Brain microvascular endothelial cell (primary cell): ENCODE measurements at regions not wholly inside any gene's neighbourhood (a gene's known extent, or its start where the extent isn't known, plus 50 kb on each side); places are given as distances from the start of the nearest gene placed in this dataset.
"Not testable (repeated sequence)": the region's sequence is repeated elsewhere in the genome, so short reads cannot be mapped to it uniquely, and the experiment has no call there.

Experiments
- DNase-seq: peaks from one replicate; pipeline ENCODE4 v3.0.0-alpha.2; 2020
- H3K27ac ChIP-seq: fragments of 250-450 bp; sonication (Bioruptor Pico); 2 replicates; pipeline ENCODE4 v1.5.1; 2020; ENCODE audit warnings: mild to moderate bottlenecking, moderate library complexity
- H3K27me3 ChIP-seq: fragments of 250-450 bp; sonication (Bioruptor Pico); replicated peaks from 2 replicates; pipeline ENCODE4 v1.5.1; 2020; ENCODE audit warnings: mild to moderate bottlenecking
- H3K36me3 ChIP-seq: fragments of 250-450 bp; sonication (Bioruptor Pico); replicated peaks from 2 replicates; pipeline ENCODE4 v1.5.1; 2020; ENCODE audit warnings: mild to moderate bottlenecking
- H3K4me3 ChIP-seq: 2 replicates; pipeline ENCODE4 v1.5.1; 2011; ENCODE audit warnings: low read depth, mild to moderate bottlenecking, control low read depth, low read length, moderate library complexity
- CTCF ChIP-seq: IDR thresholded peaks from 2 replicates; pipeline ENCODE4 v1.5.1; 2011; ENCODE audit warnings: low read depth, mild to moderate bottlenecking, moderate library complexity, low read length, control low read depth, inconsistent platforms; ENCODE audit errors: missing control alignments
- in situ Hi-C: cut with HindIII; loops from 2 replicates; pipeline ENCODE4 v1.10.0; 2017; ENCODE audit warnings: low sequenced_read_pairs, low pct_ligation_motif_present

- H3K27me3 ChIP-seq, in situ Hi-C loops, DNase-seq, H3K4me3 ChIP-seq, H3K27ac ChIP-seq, H3K36me3 ChIP-seq: not testable (repeated sequence)
Observed at GRCh38 chr1:83369853-83370252, 629.1 kb downstream of the TTLL7 start.

- H3K4me3 ChIP-seq, H3K27me3 ChIP-seq, H3K36me3 ChIP-seq, DNase-seq, H3K27ac ChIP-seq, in situ Hi-C loops: not testable (repeated sequence)
Observed at GRCh38 chr1:83365320-83365719, 633.6 kb downstream of the TTLL7 start.

- H3K4me3 ChIP-seq, H3K27ac ChIP-seq, H3K27me3 ChIP-seq, in situ Hi-C loops, H3K36me3 ChIP-seq, DNase-seq: not testable (repeated sequence)
Observed at GRCh38 chr1:83345375-83345774, 653.6 kb downstream of the TTLL7 start.

- H3K4me3 ChIP-seq, H3K27ac ChIP-seq, DNase-seq, H3K36me3 ChIP-seq, H3K27me3 ChIP-seq, in situ Hi-C loops: not testable (repeated sequence)
- peak; percentile 15 for TF ChIP-seq CTCF
Observed at GRCh38 chr1:83343767-83344166, 655.2 kb downstream of the TTLL7 start.

GRCh38 chr1:83342995-83343394 is 655.9 kb downstream of the TTLL7 start:
- not testable (repeated sequence) for H3K27ac ChIP-seq, DNase-seq

GRCh38 chr1:83332308-83332707 is 666.6 kb downstream of the TTLL7 start:
- H3K27me3 ChIP-seq, H3K27ac ChIP-seq, in situ Hi-C loops, H3K4me3 ChIP-seq, H3K36me3 ChIP-seq, DNase-seq: not testable (repeated sequence)

More at GRCh38 chr1:83342995-83343394, 655.9 kb downstream of the TTLL7 start:
- H3K36me3 ChIP-seq, H3K27me3 ChIP-seq, H3K4me3 ChIP-seq, in situ Hi-C loops: not testable (repeated sequence)

GRCh38 chr1:83318366-83318765 is 680.6 kb downstream of the TTLL7 start:
- Histone ChIP-seq H3K27me3 (no peaks in the 10 kb centered on the region), H3K4me3 (no peak overlapping the region), H3K27ac (no peak overlapping the region), H3K36me3 (no peaks in the 10 kb centered on the region)
- in situ Hi-C loops: no loop called here
- no peak for TF ChIP-seq CTCF
- DNase-seq: no peak

- H3K36me3 ChIP-seq, H3K4me3 ChIP-seq, in situ Hi-C loops, DNase-seq, H3K27me3 ChIP-seq, H3K27ac ChIP-seq: not testable (repeated sequence)
Observed at GRCh38 chr1:83315446-83315845, 683.5 kb downstream of the TTLL7 start.

- H3K4me3 ChIP-seq, in situ Hi-C loops: not testable (repeated sequence)
Observed at GRCh38 chr1:83310161-83310560, 688.8 kb downstream of the TTLL7 start.

GRCh38 chr1:83309035-83309434 is 689.9 kb downstream of the TTLL7 start:
- DNase-seq, H3K27ac ChIP-seq, in situ Hi-C loops, H3K4me3 ChIP-seq, H3K36me3 ChIP-seq, H3K27me3 ChIP-seq: not testable (repeated sequence)

More at GRCh38 chr1:83310161-83310560, 688.8 kb downstream of the TTLL7 start:
- H3K27me3 ChIP-seq, DNase-seq, H3K27ac ChIP-seq, H3K36me3 ChIP-seq: not testable (repeated sequence)

- H3K4me3 ChIP-seq, H3K27me3 ChIP-seq, H3K27ac ChIP-seq, H3K36me3 ChIP-seq, in situ Hi-C loops, DNase-seq: not testable (repeated sequence)
Observed at GRCh38 chr1:83306811-83307210, 692.1 kb downstream of the TTLL7 start.

- H3K36me3 ChIP-seq, H3K27ac ChIP-seq, in situ Hi-C loops, H3K4me3 ChIP-seq, DNase-seq, H3K27me3 ChIP-seq: not testable (repeated sequence)
Observed at GRCh38 chr1:83295594-83295993, 703.3 kb downstream of the TTLL7 start.

GRCh38 chr1:83287391-83287790 is 711.5 kb downstream of the TTLL7 start:
- DNase-seq, in situ Hi-C loops, H3K27me3 ChIP-seq, H3K4me3 ChIP-seq, H3K36me3 ChIP-seq, H3K27ac ChIP-seq: not testable (repeated sequence)
